CD4-positive, CD25-positive, alpha-beta regulatory T cell (primary cell): ENCODE measurements at regions not wholly inside any gene's neighbourhood (a gene's known extent, or its start where the extent isn't known, plus 50 kb on each side); places are given as distances from the start of the nearest gene placed in this dataset.
"Not testable (repeated sequence)": the region's sequence is repeated elsewhere in the genome, so short reads cannot be mapped to it uniquely, and the experiment has no call there.

ENCODE experiments used
- ATAC-seq, 2 donors: fragments of 150-1000 bp; cut with Tn5 transposase; one replicate each; pipeline ENCODE4 v1.10.0; 2021; ENCODE audit warnings: low read depth in 2 of 2, moderate number of reproducible peaks in 2 of 2, moderate library complexity in 1 of 2
- DNase-seq, 3 donors: peaks; one replicate each; pipeline versions ENCODE4 v3.0.0 to v3.0.0-alpha.2; 2012 to 2022; ENCODE audit warnings: mixed read lengths in 1 of 3
- H3K27ac ChIP-seq: one replicate; pipeline ENCODE4 v1.7.0; 2013; ENCODE audit warnings: mild to moderate bottlenecking, low read length; ENCODE audit not compliant: insufficient read depth, poor library complexity, severe bottlenecking
- H3K27me3 ChIP-seq: one replicate; pipeline ENCODE4 v1.7.0; 2013; ENCODE audit warnings: low read length; ENCODE audit not compliant: control insufficient read depth, insufficient read depth
- H3K36me3 ChIP-seq: one replicate; pipeline ENCODE4 v1.7.0; 2013; ENCODE audit warnings: mild to moderate bottlenecking, low read length, moderate library complexity; ENCODE audit not compliant: control insufficient read depth, insufficient read depth
- H3K4me1 ChIP-seq: 2 replicates; pipeline ENCODE4 v1.7.0; 2013; ENCODE audit warnings: mild to moderate bottlenecking, low read length; ENCODE audit not compliant: insufficient read depth, control insufficient read depth, poor library complexity, severe bottlenecking
- H3K4me3 ChIP-seq: one replicate; pipeline ENCODE4 v1.7.0; 2013; ENCODE audit warnings: low read depth, mild to moderate bottlenecking, low read length, moderate library complexity
- H3K9me3 ChIP-seq, 2 experiments: 1 replicate in 1 of 2; 2 replicates in 1 of 2; pipeline ENCODE4 v1.7.0; 2013; ENCODE audit warnings: low read length in 2 of 2, mild to moderate bottlenecking in 1 of 2, moderate library complexity in 1 of 2; ENCODE audit not compliant: control insufficient read depth in 2 of 2
- H3K27ac Mint-ChIP-seq, 3 donors: one replicate each; pipeline ENCODE4 v1.8.0; 2020 to 2022; ENCODE audit warnings: mild to moderate bottlenecking in 3 of 3, mixed read lengths in 3 of 3, moderate library complexity in 2 of 3
- H3K27me3 Mint-ChIP-seq: one replicate; pipeline ENCODE4 v1.8.0; 2022; ENCODE audit warnings: mild to moderate bottlenecking, mixed read lengths
- H3K36me3 Mint-ChIP-seq: one replicate; pipeline ENCODE4 v1.8.0; 2020; ENCODE audit warnings: mixed read lengths
- H3K4me1 Mint-ChIP-seq, 4 donors: one replicate each; pipeline ENCODE4 v1.8.0; 2020 to 2022; ENCODE audit warnings: mixed read lengths in 4 of 4, mild to moderate bottlenecking in 1 of 4
- H3K4me3 Mint-ChIP-seq, 4 donors: one replicate each; pipeline ENCODE4 v1.8.0; 2020 to 2022; ENCODE audit warnings: mild to moderate bottlenecking in 4 of 4, mixed read lengths in 4 of 4, moderate library complexity in 3 of 4
- H3K9me3 Mint-ChIP-seq, 7 donors: one replicate each; pipeline ENCODE4 v1.8.0; 2020 to 2022; ENCODE audit warnings: mixed read lengths in 7 of 7, mild to moderate bottlenecking in 3 of 7, moderate library complexity in 2 of 7

- not testable (repeated sequence) for DNase-seq, H3K27ac ChIP-seq, H3K27ac Mint-ChIP-seq, H3K36me3 ChIP-seq, H3K4me1 ChIP-seq, H3K4me3 ChIP-seq, H3K27me3 ChIP-seq, H3K9me3 Mint-ChIP-seq, H3K27me3 Mint-ChIP-seq, H3K36me3 Mint-ChIP-seq, H3K4me1 Mint-ChIP-seq, H3K9me3 ChIP-seq, H3K4me3 Mint-ChIP-seq
- peak; percentile 68 to 69 for ATAC-seq
These were observed 2092.5 kb upstream of the TPTE start for GRCh38 chr21:8428668-8429456.

GRCh38 chr21:8434710-8435109, 2086.7 kb upstream of the TPTE start:
- H3K36me3 ChIP-seq, H3K27me3 ChIP-seq, ATAC-seq, H3K9me3 Mint-ChIP-seq, H3K27me3 Mint-ChIP-seq, H3K27ac Mint-ChIP-seq, H3K4me3 Mint-ChIP-seq, H3K27ac ChIP-seq, H3K36me3 Mint-ChIP-seq, H3K4me1 ChIP-seq, H3K9me3 ChIP-seq, DNase-seq, H3K4me3 ChIP-seq, H3K4me1 Mint-ChIP-seq: not testable (repeated sequence)

GRCh38 chr21:8443093-8443492, 2078.3 kb upstream of the TPTE start:
- not testable (repeated sequence) for ATAC-seq, H3K9me3 Mint-ChIP-seq

GRCh38 chr21:8449807-8450206, 2071.6 kb upstream of the TPTE start:
- H3K27me3 ChIP-seq, DNase-seq, ATAC-seq, H3K36me3 Mint-ChIP-seq, H3K4me1 Mint-ChIP-seq, H3K27me3 Mint-ChIP-seq, H3K4me1 ChIP-seq, H3K9me3 ChIP-seq, H3K9me3 Mint-ChIP-seq, H3K36me3 ChIP-seq, H3K27ac Mint-ChIP-seq, H3K4me3 Mint-ChIP-seq, H3K27ac ChIP-seq, H3K4me3 ChIP-seq: not testable (repeated sequence)

More at GRCh38 chr21:8443093-8443492, 2078.3 kb upstream of the TPTE start:
- not testable (repeated sequence) for H3K36me3 ChIP-seq, H3K4me1 ChIP-seq, DNase-seq, H3K36me3 Mint-ChIP-seq, H3K27ac ChIP-seq, H3K9me3 ChIP-seq, H3K4me3 ChIP-seq, H3K4me3 Mint-ChIP-seq, H3K4me1 Mint-ChIP-seq, H3K27ac Mint-ChIP-seq, H3K27me3 ChIP-seq, H3K27me3 Mint-ChIP-seq

GRCh38 chr21:8455279-8456128, 2065.9 kb upstream of the TPTE start:
- H3K27me3 Mint-ChIP-seq, H3K27ac Mint-ChIP-seq, H3K4me1 ChIP-seq, H3K27ac ChIP-seq, DNase-seq, H3K4me3 Mint-ChIP-seq, H3K36me3 Mint-ChIP-seq, H3K36me3 ChIP-seq, H3K9me3 ChIP-seq, H3K9me3 Mint-ChIP-seq, H3K4me3 ChIP-seq, H3K4me1 Mint-ChIP-seq, H3K27me3 ChIP-seq: not testable (repeated sequence)
- ATAC-seq = peak; percentile 48 to 57

- not testable (repeated sequence) for H3K9me3 Mint-ChIP-seq, DNase-seq
These were observed 2056.8 kb upstream of the TPTE start for GRCh38 chr21:8464403-8465152.

GRCh38 chr21:8466642-8467041, 2054.7 kb upstream of the TPTE start:
- not testable (repeated sequence) for H3K27me3 ChIP-seq, H3K27me3 Mint-ChIP-seq, DNase-seq, H3K36me3 Mint-ChIP-seq, H3K9me3 Mint-ChIP-seq, H3K36me3 ChIP-seq, H3K4me1 ChIP-seq, H3K9me3 ChIP-seq, H3K4me3 Mint-ChIP-seq, H3K27ac Mint-ChIP-seq, ATAC-seq, H3K4me1 Mint-ChIP-seq, H3K4me3 ChIP-seq, H3K27ac ChIP-seq

More at GRCh38 chr21:8464403-8465152, 2056.8 kb upstream of the TPTE start:
- not testable (repeated sequence) for H3K9me3 ChIP-seq, H3K27ac ChIP-seq, H3K36me3 ChIP-seq, H3K4me1 ChIP-seq, H3K27me3 Mint-ChIP-seq, H3K4me3 Mint-ChIP-seq, H3K36me3 Mint-ChIP-seq, H3K4me1 Mint-ChIP-seq, H3K4me3 ChIP-seq, H3K27ac Mint-ChIP-seq, H3K27me3 ChIP-seq
- ATAC-seq = peak; percentile 68 to 74
